T-helper 1 cell treated with Interleukin-12 subunit alpha and Interleukin-12 subunit beta and Interleukin-4 antibody, amounts not matched to agents 30 μg/mL and 1 μg/mL, for 36 hours (primary cell): ENCODE measurements at regions not wholly inside any gene's neighbourhood (a gene's known extent, or its start where the extent isn't known, plus 50 kb on each side); places are given as distances from the start of the nearest gene placed in this dataset.
"Not testable (repeated sequence)": the region's sequence is repeated elsewhere in the genome, so short reads cannot be mapped to it uniquely, and the experiment has no call there.

Experiments used
- H3K27ac Mint-ChIP-seq: one replicate; pipeline ENCODE4 v1.8.0; 2021; ENCODE audit warnings: mild to moderate bottlenecking, mixed read lengths
- H3K27me3 Mint-ChIP-seq: one replicate; pipeline ENCODE4 v1.8.0; 2021; ENCODE audit warnings: low read depth, mixed read lengths
- H3K36me3 Mint-ChIP-seq: one replicate; pipeline ENCODE4 v1.8.0; 2021; ENCODE audit warnings: low read depth, mixed read lengths
- H3K4me1 Mint-ChIP-seq: one replicate; pipeline ENCODE4 v1.8.0; 2021; ENCODE audit warnings: low read depth, mixed read lengths
- H3K4me3 Mint-ChIP-seq: one replicate; pipeline ENCODE4 v1.8.0; 2021; ENCODE audit warnings: mild to moderate bottlenecking, moderate library complexity, mixed read lengths
- H3K9me3 Mint-ChIP-seq: one replicate; pipeline ENCODE4 v1.8.0; 2021; ENCODE audit warnings: mixed read lengths

DNA sequence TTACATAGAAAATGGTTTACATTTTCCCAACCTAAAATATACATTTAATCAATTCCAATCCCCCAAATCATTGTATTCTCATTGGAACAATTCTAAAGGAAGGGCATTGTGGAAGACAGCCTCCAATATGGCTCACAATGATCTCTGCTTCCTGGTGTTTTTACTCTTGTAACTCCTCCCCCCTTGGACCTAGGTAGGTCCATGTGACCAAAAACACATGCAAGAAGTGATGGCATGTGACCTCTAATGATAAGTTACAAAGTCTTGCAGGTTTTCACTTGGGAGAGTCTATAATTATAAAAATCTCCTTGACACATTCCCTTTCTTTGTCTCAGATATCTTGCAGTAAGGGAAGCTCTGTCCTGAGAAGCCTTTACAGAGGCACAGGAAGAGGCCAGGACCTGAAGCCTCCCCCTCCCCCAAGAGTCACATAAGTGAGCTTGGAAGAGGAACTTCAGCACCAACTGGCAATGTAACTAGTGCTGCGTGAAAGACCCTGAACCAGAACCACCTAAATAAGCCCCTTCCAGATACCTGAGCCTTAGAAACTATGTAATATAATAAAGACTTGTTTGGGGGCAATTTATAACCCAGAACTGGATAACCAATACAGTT lies 816.2 kb upstream of the ATXN8OS start:
- Mint-ChIP-seq H3K9me3 (peaks cover 15% of the 10 kb centered on the region), H3K36me3 (no peaks in the 10 kb centered on the region), H3K4me3 (no peak overlapping the region), H3K4me1 (no peaks in the 10 kb centered on the region), H3K27me3 (no peaks in the 10 kb centered on the region), H3K27ac (no peak overlapping the region)

DNA sequence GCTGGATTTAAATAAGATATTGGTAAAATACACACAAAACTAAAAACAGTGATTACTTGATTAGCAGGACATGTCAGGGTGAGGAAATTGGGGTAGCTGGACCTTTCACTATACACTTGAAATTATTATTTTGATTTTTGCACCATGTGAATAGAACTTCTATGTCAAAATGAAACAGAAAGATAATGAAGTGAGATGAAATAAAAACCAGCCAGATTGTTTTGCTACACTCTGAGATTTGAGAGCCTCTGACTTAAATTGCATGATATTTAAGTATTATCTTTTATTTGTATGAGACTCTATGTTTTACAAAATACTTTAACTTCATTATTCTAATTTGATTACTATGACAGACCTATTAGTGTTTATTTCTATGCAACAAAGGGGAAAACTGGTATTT lies 819.6 kb upstream of the ATXN8OS start:
- no peak overlapping the region for H3K27ac Mint-ChIP-seq
- H3K4me1 Mint-ChIP-seq, result no peaks in the 10 kb centered on the region
- H3K27me3 Mint-ChIP-seq, result no peaks in the 10 kb centered on the region
- H3K36me3 Mint-ChIP-seq, result no peaks in the 10 kb centered on the region
- H3K9me3 Mint-ChIP-seq, result peaks cover 7% of the 10 kb centered on the region
- H3K4me3 Mint-ChIP-seq, result no peak overlapping the region

DNA sequence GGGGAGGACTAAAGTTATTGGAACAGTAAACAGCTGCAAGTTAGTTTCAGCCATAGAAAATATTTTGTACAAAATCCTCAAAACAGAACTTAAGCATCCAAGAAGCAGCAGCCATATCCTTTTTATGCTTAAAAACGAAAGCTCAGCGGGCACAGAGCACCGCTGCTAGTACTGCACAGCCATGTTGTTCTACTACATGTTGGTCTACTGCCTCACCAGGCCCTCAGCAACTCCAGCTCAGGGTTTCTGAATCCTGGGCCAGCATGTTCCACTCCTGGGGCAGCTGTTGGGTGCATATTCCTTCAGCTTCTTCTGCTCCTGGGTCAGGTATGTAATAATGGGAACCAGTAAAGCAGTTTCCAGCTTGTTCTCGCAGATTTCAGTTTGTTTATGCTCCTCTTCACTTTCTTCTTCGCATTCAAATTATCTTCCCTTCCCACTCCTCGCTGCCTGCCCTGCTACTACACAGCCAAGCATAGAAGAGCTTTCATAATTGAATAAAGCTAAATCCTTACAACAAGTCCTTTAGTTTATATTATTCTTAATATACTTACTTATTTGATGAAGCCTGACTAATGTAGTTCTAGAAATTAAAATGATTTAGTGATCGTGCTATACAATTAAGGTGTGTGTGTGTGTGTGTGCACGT lies 820.5 kb upstream of the ATXN8OS start:
- H3K4me3 Mint-ChIP-seq, result no peak overlapping the region
- no peaks in the 10 kb centered on the region for H3K36me3 Mint-ChIP-seq
- no peak overlapping the region for H3K27ac Mint-ChIP-seq
- H3K9me3 Mint-ChIP-seq, result peaks cover 10% of the 10 kb centered on the region
- H3K27me3 Mint-ChIP-seq, result no peaks in the 10 kb centered on the region
- no peaks in the 10 kb centered on the region for H3K4me1 Mint-ChIP-seq

DNA sequence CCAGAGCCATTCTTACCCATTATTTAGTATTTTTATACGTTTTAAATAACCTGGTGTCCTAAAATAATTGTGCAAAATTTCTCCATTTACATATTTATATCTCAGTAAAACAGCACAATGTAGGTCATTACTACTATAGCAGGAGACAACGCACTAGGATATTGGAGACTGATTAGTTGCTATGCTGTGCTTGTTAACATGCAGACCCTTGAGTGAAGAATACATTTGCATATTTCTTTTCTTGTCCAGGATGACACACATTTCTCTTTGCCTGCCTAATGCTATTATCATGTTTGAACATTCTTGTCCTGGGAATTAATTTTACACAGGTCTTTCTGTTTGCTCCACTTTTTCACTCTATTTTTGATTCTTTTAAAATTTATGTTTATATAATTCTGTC lies 823.8 kb upstream of the ATXN8OS start:
- peaks cover 10% of the 10 kb centered on the region for H3K9me3 Mint-ChIP-seq
- no peaks in the 10 kb centered on the region for H3K36me3 Mint-ChIP-seq
- H3K4me1 Mint-ChIP-seq, result no peaks in the 10 kb centered on the region
- no peak overlapping the region for H3K27ac Mint-ChIP-seq
- no peak overlapping the region for H3K4me3 Mint-ChIP-seq
- H3K27me3 Mint-ChIP-seq, result no peaks in the 10 kb centered on the region

DNA sequence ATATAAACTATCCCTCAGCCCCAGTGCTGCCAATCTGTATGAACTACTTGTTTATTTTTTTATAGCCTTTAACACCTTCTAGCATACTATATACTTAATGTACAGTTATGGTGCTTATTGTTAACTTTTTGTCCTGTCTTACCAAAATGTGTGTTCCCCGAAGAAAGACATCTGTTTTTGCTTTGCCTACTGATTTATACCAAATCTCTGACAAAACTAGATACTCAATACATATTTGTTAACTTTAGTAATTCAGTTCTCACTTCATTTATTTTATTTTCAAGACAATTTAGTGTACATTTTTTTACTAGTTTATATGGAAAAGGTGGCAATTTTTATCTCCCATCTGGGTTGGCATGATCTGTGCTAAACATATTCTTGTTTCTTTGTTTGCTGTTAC lies 824.3 kb upstream of the ATXN8OS start:
- no peaks in the 10 kb centered on the region for H3K36me3 Mint-ChIP-seq
- no peak overlapping the region for H3K4me3 Mint-ChIP-seq
- no peaks in the 10 kb centered on the region for H3K27me3 Mint-ChIP-seq
- no peak overlapping the region for H3K27ac Mint-ChIP-seq
- no peaks in the 10 kb centered on the region for H3K4me1 Mint-ChIP-seq
- H3K9me3 Mint-ChIP-seq, result peaks cover 7% of the 10 kb centered on the region

DNA sequence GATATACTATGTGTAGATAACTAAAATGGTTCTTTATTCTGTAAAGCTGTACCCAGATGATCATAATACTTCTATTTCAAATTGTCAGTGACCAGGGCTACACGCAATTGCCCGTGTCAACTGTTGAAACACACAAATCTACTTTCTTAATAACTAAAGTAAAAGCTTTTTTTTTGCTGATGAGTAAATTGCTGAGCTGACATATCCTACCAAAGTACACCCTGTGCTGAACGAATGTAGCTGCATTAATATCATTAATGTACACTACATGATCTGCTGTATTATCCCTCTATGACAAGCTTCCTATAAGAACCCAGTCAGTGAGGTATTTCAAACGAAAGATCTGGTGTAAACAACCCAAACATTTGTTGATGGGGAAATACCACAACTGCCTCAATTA lies 827.2 kb upstream of the ATXN8OS start:
- Mint-ChIP-seq H3K36me3 (no peaks in the 10 kb centered on the region), H3K27me3 (no peaks in the 10 kb centered on the region), H3K4me1 (no peaks in the 10 kb centered on the region), H3K4me3 (no peak overlapping the region), H3K27ac (no peak overlapping the region), H3K9me3 (peaks cover 7% of the 10 kb centered on the region)

DNA sequence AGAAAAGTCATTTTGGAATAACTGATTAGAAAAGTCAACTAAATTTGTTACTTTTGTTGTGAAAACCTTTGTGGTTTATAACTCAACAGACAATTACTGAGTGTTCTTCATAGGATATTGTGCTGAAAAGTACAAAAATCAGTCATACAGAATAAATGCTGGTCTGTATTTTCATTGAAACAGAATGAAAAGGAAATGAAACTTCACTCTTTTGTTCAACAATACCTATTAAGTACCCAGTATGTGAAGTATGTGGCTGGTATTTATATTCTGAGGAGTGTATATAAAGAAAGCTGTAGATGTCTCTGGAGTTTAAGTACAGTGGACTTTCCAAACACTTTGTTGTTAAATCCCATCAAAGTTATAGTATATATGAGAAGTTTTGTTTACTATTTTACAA lies 828.4 kb upstream of the ATXN8OS start:
- Mint-ChIP-seq H3K27me3 (no peaks in the 10 kb centered on the region), H3K27ac (no peak overlapping the region), H3K4me3 (no peak overlapping the region), H3K9me3 (peaks cover 7% of the 10 kb centered on the region), H3K4me1 (no peaks in the 10 kb centered on the region), H3K36me3 (no peaks in the 10 kb centered on the region)

DNA sequence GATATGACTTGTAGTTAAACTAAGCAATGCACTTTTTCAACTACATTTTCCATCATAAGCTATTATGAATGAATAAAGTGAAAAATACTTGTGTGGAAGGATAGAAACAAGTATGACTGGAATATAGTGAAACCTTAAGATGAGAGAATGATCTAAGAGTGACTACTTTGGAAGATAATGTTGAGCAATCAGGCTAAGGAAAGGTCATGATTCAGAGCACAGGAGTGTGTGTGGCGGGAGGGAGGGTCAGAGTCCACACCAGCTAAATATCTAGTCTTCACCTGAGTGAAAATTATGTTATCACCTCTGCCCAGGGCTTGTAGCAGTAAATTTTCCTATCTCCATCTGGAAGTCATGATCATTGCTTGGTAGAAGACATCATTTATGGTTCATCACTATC lies 833.4 kb upstream of the ATXN8OS start:
- Mint-ChIP-seq H3K4me3 (no peak overlapping the region), H3K9me3 (peaks cover 6% of the 10 kb centered on the region), H3K27ac (no peak overlapping the region), H3K4me1 (no peaks in the 10 kb centered on the region), H3K27me3 (no peaks in the 10 kb centered on the region), H3K36me3 (no peaks in the 10 kb centered on the region)

DNA sequence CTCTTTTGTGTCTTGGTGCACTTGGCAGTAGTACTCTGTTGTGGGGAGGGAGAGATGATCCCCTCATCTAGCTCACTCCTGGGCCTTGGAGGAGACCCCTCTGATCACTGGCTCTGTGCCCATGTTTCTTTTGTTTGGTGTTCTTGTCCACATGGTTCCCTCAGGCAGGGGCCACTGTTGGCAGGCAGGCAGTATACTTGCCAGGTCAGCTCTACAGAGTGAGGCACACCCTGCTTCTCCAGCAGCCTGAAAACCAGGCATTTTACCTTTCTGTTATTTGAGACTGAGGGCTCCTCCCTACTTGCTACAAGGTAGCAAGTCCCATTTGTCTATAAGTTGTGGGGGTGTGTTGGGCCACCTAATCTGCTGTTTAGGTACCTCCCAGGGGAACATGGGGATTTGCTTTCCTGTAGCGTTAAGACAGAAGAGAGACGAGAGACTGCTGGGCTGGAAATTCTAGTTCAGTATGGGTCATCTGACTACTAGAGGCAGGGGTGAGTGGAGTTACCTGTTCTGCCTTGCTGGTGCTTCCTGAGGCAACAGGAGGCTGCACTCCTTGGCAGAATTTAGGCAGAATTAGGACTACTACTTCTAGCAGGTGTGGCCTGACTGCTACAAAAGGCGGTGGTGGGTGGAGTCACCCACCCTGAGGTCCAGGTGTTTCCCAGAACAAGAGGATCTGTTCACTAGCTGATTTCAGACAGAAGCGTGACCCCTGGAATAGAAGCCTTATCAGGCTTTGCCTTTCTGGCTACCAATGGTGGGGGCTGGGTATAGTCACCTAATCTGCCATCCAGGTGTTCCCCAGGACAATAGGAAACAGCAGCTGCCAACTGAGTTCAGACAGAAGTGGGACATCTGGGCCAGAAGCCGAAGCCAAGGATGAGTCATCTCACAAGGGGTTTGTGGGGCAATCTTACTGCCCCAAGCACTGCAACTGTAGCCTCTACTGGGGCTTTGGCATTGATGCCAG lies 843.0 kb upstream of the ATXN8OS start:
- Mint-ChIP-seq H3K4me1 (no peaks in the 10 kb centered on the region), H3K36me3 (no peaks in the 10 kb centered on the region), H3K27me3 (no peaks in the 10 kb centered on the region), H3K4me3 (no peak overlapping the region), H3K9me3 (peaks cover 29% of the 10 kb centered on the region), H3K27ac (no peak overlapping the region)

DNA sequence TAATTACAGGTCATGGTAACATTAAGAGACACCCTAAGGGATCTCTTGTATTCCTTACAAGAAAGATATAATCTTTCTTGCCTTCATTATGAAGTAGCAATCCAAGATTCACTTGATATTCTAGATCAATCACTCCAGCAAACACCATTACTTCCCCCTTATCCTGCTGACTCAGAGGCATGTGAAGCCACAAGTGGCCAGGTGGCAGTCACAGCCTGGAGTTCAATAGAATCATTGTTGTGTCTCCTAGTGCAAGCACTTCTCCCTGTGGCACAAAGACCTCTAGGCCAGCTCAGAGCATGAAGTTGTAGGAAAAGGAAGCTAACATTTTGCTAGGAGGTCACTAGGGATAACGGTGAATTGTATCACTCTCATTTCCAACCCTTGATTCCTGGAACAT lies 864.3 kb upstream of the ATXN8OS start:
- Mint-ChIP-seq H3K9me3 (peaks cover 20% of the 10 kb centered on the region), H3K27me3 (no peaks in the 10 kb centered on the region), H3K4me3 (no peak overlapping the region), H3K27ac (no peak overlapping the region), H3K4me1 (no peaks in the 10 kb centered on the region), H3K36me3 (no peaks in the 10 kb centered on the region)

DNA sequence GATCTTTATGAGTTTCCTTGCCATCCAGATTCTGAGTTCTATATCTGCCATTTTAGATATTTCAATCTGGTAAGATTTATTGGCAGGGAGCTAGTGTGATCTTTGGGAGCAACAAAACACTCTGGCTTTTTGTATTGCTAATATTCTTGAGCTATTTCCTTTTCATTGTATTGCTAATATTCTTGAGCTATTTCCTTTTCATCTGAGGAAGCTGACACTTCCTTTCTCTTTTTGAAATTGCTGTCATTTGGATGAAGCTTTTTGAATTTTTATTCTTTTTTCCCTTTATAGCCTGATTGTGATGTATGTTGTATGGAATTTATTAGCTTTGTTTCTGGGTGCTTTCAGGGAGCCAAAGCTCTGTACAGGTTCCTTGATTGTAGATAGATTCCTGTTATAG lies 873.5 kb upstream of the ATXN8OS start:
- Mint-ChIP-seq H3K4me3 (no peak overlapping the region), H3K27ac (no peak overlapping the region), H3K4me1 (no peaks in the 10 kb centered on the region), H3K36me3 (no peaks in the 10 kb centered on the region), H3K9me3 (peaks cover 44% of the 10 kb centered on the region), H3K27me3 (no peaks in the 10 kb centered on the region)

DNA sequence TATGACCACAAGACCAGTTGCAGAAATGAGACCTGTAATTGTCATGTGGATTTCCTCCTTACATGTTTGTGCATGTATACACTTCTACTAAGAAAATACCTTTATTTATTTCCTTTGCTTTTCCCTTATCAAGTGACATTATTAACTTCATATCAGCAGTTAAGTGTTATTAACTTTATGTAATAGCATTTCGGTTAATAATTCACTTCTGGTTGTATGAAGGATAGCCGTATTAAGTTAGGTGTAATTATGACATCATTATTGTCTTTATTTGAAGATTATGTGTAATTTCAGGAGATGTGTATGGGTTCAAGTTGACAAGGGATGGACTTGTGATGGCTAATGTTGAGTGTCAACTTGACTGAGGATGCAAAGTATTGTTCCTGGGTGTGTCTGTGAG lies 881.2 kb upstream of the ATXN8OS start:
- peaks cover 49% of the 10 kb centered on the region for H3K9me3 Mint-ChIP-seq
- no peaks in the 10 kb centered on the region for H3K36me3 Mint-ChIP-seq
- H3K4me1 Mint-ChIP-seq, result no peaks in the 10 kb centered on the region
- no peaks in the 10 kb centered on the region for H3K27me3 Mint-ChIP-seq
- no peak overlapping the region for H3K4me3 Mint-ChIP-seq
- no peak overlapping the region for H3K27ac Mint-ChIP-seq

DNA sequence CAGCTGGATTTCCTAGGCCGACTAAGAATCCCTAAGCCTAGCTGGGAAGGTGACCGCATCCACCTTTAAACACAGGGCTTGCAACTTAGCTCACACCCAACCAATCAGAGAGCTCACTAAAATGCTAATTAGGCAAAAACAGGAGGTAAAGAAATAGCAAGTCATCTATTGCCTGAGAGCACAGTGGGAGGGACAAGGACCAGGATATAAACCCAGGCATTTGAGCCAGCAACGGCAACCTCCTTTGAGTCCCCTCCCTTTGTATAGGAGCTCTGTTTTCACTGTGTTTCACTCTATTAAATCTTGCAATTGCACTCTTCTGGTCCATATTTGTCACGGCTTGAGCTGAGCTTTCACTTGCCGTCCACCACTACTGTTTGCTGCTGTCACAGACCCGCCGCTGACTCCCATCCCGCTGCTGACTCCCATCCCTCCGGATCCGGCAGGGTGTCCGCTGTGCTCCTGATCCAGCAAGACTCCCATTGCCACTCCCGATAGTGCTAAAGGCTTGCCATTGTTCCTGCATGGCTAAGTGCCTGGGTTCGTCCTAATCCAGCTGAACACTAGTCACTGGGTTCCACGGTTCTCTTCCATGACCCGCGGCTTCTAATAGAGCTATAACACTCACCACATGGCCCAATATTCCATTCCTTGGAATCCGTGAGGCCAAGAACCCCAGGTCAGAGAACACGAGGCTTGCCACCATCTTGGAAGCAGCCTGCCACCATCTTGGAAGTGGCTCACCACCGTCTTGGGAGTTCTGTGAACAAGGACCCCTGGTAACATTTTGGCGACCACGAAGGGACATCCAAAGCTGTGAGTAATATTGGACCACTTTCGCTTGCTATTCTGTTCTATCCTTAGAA lies 885.8 kb upstream of the ATXN8OS start:
- H3K9me3 Mint-ChIP-seq, result peaks cover 24% of the 10 kb centered on the region
- not testable (repeated sequence) for H3K36me3 Mint-ChIP-seq, H3K4me1 Mint-ChIP-seq, H3K27ac Mint-ChIP-seq, H3K4me3 Mint-ChIP-seq, H3K27me3 Mint-ChIP-seq

DNA sequence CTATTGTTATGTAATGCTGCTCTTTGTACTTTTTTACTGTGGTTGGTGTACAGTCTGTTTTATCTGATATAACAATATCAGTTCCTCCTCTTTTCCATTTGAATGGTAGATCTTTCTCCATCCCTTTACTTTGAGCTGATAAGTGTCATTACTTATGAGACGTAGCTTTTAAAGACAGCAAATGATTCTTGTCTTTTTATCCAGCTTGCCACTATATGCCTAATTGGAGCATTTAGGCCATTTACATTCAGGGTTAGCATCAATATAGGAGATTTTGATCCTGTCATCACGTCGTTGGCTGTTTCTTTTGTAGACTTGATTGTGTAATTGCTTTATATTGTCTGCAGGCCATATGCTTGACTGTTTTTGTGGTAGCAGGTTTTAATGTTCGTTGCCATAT lies 894.2 kb upstream of the ATXN8OS start:
- no peaks in the 10 kb centered on the region for H3K36me3 Mint-ChIP-seq
- H3K27me3 Mint-ChIP-seq, result no peaks in the 10 kb centered on the region
- H3K4me3 Mint-ChIP-seq, result no peak overlapping the region
- peaks cover 3% of the 10 kb centered on the region for H3K9me3 Mint-ChIP-seq
- no peaks in the 10 kb centered on the region for H3K4me1 Mint-ChIP-seq
- no peak overlapping the region for H3K27ac Mint-ChIP-seq
